Adrenal gland (tissue), 9 donors: ENCODE measurements at regions not wholly inside any gene's neighbourhood (a gene's known extent, or its start where the extent isn't known, plus 50 kb on each side); places are given as distances from the start of the nearest gene placed in this dataset.
A peak's percentile ranks its signal among the peaks of the same experiment; 100 is the strongest.

Experiments
- DNase-seq, 7 donors: peaks; one replicate each; pipeline ENCODE4 v3.0.0-alpha.2; 2019 to 2020
- H3K27ac ChIP-seq, 5 donors: fragments of 200-600 bp; sonication (generic) in 4 of 5; 1 replicate in 3 of 5; 2 replicates in 2 of 5; pipeline versions ENCODE4 v1.5.1 to v1.8.0; 2016 to 2020; ENCODE audit warnings: mild to moderate bottlenecking in 1 of 5
- H3K27me3 ChIP-seq: fragments of 200-600 bp; 2 replicates; pipeline ENCODE4 v1.8.0; 2021
- H3K36me3 ChIP-seq, 2 donors: fragments of 200-600 bp; replicated peaks in 1 of 2; 1 replicate in 1 of 2; 2 replicates in 1 of 2; pipeline versions ENCODE4 v1.5.1 to v1.8.0; 2018 to 2022
- H3K4me1 ChIP-seq, 2 donors: fragments of 200-600 bp; replicated peaks in 1 of 2; 1 replicate in 1 of 2; 2 replicates in 1 of 2; pipeline versions ENCODE4 v1.5.1 to v1.8.0; 2018 to 2021
- H3K4me3 ChIP-seq, 4 donors: fragments of 200-600 bp; sonication (generic) in 3 of 4; one replicate each; pipeline ENCODE4 v1.5.1; 2016 to 2018
- H3K9me3 ChIP-seq, 3 donors: fragments of 200-600 bp; sonication (generic) in 1 of 3; replicated peaks in 1 of 3; 1 replicate in 2 of 3; 2 replicates in 1 of 3; pipeline versions ENCODE4 v1.5.1 to v1.8.0; 2016 to 2021
- POLR2A ChIP-seq, 2 donors: fragments of 450-650 bp; IDR thresholded peaks; one replicate each; pipeline ENCODE4 v1.6.1; 2017; ENCODE audit warnings: antibody characterized with exemption in 2 of 2, mild to moderate bottlenecking in 2 of 2, moderate library complexity in 1 of 2
- WGBS, 4 donors: extraction: QIAGEN DNeasy Blood & Tissue Kit in 2 of 4; methylation state at CpG; one replicate each; pipeline versions ENCODE4 v1.1.5 to v1.1.7; 2013 to 2017; 5-methylcytosine and 5-hydroxymethylcytosine counted together
- intact Hi-C, 2 donors: fragments of 100-400 bp; cut with DNase I; formaldehyde crosslinking; loops; one replicate each; pipeline versions ENCODE4 v1.14.1 to v1.15.0; 2022 to 2023
- TF ChIP-seq, protein P1 (sequence below), 6 experiments: fragments of 450-650 bp in 4 of 6; fragments of 200-600 bp in 2 of 6; sonication (generic) in 1 of 6; IDR thresholded peaks; 1 replicate in 5 of 6; 2 replicates in 1 of 6; pipeline versions ENCODE4 v1.5.1 to v1.8.0; 2016 to 2021; ENCODE audit warnings: antibody characterized with exemption in 6 of 6, mild to moderate bottlenecking in 2 of 6, moderate library complexity in 1 of 6
- donor health status: healthy with polysubstance abuse.
- donor health status: Bipolar disorder and iron deficiency.
- donor health status: DM: yes; HTN: yes; CAD: no.
- donor health status: DM: no; HTN: no; CAD: no.
- donor health status: DM: no; HTN: no; CAD: no.

DNA sequence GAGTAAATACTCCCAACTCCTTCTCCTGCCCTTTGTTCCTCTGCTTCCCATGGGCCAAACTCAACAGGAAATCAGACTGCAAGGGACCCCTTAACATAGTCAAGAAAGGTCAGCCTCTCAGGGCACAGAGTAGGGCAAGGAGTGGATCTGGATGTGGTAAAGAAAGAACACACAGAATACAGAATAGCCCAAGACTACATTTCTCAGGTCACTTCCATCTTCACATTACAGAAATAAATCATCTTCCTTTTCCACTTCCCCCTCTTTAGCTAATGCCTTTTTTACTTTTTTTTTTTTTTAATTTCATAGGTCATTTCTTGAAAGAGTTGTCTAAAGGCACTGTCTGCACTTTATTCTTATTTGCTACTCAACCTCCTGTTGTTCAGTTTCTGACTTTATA is 558.3 kb downstream of the TNS1 start:
- Histone ChIP-seq H3K27ac (no peak overlapping the region), H3K27me3 (no peaks in the 10 kb centered on the region), H3K9me3 (no peaks in the 10 kb centered on the region), H3K36me3 (no peaks in the 10 kb centered on the region), H3K4me1 (peaks cover 0 to 8% of the 10 kb centered on the region in 2 donors), H3K4me3 (no peak overlapping the region)
- DNase-seq: no peak
- intact Hi-C loops: no loop called here
- no peak for TF ChIP-seq POLR2A (IDR thresholded peaks at IDR 0.05)
- TF ChIP-seq, protein P1, sequence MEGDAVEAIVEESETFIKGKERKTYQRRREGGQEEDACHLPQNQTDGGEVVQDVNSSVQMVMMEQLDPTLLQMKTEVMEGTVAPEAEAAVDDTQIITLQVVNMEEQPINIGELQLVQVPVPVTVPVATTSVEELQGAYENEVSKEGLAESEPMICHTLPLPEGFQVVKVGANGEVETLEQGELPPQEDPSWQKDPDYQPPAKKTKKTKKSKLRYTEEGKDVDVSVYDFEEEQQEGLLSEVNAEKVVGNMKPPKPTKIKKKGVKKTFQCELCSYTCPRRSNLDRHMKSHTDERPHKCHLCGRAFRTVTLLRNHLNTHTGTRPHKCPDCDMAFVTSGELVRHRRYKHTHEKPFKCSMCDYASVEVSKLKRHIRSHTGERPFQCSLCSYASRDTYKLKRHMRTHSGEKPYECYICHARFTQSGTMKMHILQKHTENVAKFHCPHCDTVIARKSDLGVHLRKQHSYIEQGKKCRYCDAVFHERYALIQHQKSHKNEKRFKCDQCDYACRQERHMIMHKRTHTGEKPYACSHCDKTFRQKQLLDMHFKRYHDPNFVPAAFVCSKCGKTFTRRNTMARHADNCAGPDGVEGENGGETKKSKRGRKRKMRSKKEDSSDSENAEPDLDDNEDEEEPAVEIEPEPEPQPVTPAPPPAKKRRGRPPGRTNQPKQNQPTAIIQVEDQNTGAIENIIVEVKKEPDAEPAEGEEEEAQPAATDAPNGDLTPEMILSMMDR (IDR thresholded peaks at IDR 0.05): no peak

DNA sequence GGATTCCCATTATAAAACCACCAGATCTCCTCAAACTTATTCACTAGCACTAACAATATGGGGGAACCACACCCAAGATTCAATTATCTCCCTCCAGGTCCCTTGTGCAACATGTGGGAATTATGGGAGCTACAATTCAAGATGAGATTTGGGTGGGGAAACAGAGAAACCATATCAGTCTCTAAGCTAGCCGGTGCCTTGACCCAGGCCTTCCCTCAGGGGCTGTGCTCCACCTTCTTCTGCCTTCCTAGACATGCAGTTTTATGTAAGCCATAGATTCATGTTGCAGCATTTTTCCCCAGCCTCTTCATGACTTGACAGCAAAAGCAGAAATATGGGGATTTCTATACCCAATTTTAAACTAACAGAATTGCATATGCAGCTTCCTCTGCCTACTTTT is 559.2 kb downstream of the TNS1 start:
- H3K9me3 ChIP-seq: no peaks in the 10 kb centered on the region
- no peak overlapping the region for H3K4me3 ChIP-seq
- H3K36me3 ChIP-seq: no peaks in the 10 kb centered on the region
- H3K27ac ChIP-seq: no peak overlapping the region
- WGBS, 4 donors: 83 to 100% (median 99%) methylated on average over 1 of the region's 1 CpG
- peaks cover 0 to 8% of the 10 kb centered on the region in 2 donors for H3K4me1 ChIP-seq
- no peaks in the 10 kb centered on the region for H3K27me3 ChIP-seq
- DNase-seq: no peak
- intact Hi-C loops: no loop called here
- TF ChIP-seq, protein P1 (IDR thresholded peaks at IDR 0.05): no peak
- no peak for TF ChIP-seq POLR2A (IDR thresholded peaks at IDR 0.05)

DNA sequence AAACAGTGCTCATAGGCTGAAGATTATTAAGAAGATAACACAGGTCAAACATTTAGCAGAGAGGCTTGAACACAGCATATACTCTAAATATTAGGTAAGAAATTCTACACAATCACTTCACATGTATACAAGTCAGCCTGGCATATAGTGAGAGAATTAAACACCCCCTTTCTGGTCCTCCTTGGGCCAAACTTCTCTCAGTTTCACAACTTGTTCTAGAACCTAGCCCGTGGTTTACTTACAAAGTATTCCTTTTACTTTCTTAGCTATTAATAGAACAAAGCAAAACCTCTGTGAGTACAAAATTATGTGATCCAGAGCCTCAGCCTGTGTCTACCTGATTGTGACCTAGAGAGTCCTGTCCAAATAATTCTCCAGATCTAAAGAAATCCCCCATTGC is 562.8 kb downstream of the TNS1 start:
- no peak for DNase-seq
- no peaks in the 10 kb centered on the region for H3K36me3 ChIP-seq
- H3K27me3 ChIP-seq: no peaks in the 10 kb centered on the region
- peaks cover 0 to 33% of the 10 kb centered on the region in 2 donors for H3K4me1 ChIP-seq
- 28 to 68% (median 52%) methylated on average over 1 of the region's 1 CpG for WGBS, 4 donors
- no peaks in the 10 kb centered on the region for H3K9me3 ChIP-seq
- H3K27ac ChIP-seq: peak overlapping the region in 2 of 5 donors; percentile 8
- TF ChIP-seq POLR2A (IDR thresholded peaks at IDR 0.05): no peak
- TF ChIP-seq, protein P1 (IDR thresholded peaks at IDR 0.05): no peak
- no peak overlapping the region for H3K4me3 ChIP-seq
- intact Hi-C loops: no loop called here

DNA sequence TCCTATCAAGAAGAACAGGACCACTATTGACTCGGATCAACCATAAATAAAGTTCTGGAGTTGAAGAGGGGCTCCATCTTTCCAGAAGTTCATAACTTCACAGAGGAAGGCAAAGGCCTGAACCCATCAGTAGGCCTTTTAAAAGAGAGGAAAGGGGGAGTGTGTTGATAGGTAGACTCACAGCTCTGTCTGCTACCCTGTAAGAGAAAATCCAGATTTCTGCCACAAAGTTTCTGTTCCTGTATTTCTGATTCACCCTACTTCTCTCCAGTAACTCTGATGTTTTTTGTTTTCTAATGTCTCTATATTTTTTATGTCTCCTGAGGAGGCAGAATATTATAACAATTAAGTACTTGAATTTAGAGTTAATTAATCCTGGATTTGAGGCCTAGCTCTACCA is 564.0 kb downstream of the TNS1 start:
- 93 to 100% (median 99%) methylated on average over 1 of the region's 1 CpG for WGBS, 4 donors
- no peak for DNase-seq
- intact Hi-C loops: no loop called here
- H3K4me3 ChIP-seq: no peak overlapping the region
- no peak for TF ChIP-seq POLR2A (IDR thresholded peaks at IDR 0.05)
- TF ChIP-seq, protein P1 (IDR thresholded peaks at IDR 0.05): no peak
- peaks cover 6 to 41% of the 10 kb centered on the region in 2 donors for H3K4me1 ChIP-seq
- peak overlapping the region in 1 of 5 donors; percentile 67 for H3K27ac ChIP-seq
- H3K36me3 ChIP-seq: no peaks in the 10 kb centered on the region
- no peaks in the 10 kb centered on the region for H3K27me3 ChIP-seq
- no peaks in the 10 kb centered on the region for H3K9me3 ChIP-seq
